ENCODE measurements at regions not wholly inside any gene's neighbourhood (a gene's known extent, or its start where the extent isn't known, plus 50 kb on each side); places are given as distances from the start of the nearest gene placed in this dataset.

GRCh38 chr5:104187656-104188055 lies 625.1 kb upstream of the NUDT12 start:
- TF ChIP-seq CTCF (conservative IDR thresholded peaks at IDR 0.05; ENCODE audit: low read depth, low read length) = no peak
- TF ChIP-seq EZH2 (IDR thresholded peaks at IDR 0.05; ENCODE audit: borderline replicate concordance, low read depth, low read length, poor library complexity, severe bottlenecking) = no peak

Measured in A673 (cell line).